ENCODE measurements at regions not wholly inside any gene's neighbourhood (a gene's known extent, or its start where the extent isn't known, plus 50 kb on each side); places are given as distances from the start of the nearest gene placed in this dataset.
"Not testable (repeated sequence)": the region's sequence is repeated elsewhere in the genome, so short reads cannot be mapped to it uniquely, and the experiment has no call there.

DNA sequence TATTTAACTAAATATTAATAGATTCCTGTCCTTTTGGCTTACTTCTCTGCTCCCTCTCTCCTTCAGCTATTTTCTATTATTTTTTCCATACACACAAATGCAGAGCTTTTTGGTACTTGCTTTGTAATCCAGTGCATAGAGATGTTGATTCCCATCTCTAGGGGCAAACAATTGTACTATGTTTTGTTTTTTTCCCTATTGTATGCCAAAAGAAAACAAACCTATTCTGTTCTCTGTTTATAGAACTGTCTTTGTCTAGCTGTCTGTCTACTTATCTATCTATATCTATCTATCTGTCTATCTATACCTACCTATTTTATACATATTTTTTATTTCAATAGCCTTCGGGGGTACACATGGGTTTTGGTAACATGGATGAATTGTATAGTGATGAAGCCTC lies 121.6 kb upstream of the LIFR start:
- Histone ChIP-seq H3K9me1 (replicated peaks; ENCODE audit: control insufficient read depth, extremely low read depth, insufficient read depth, low read length) (no peaks in the 10 kb centered on the region), H2AFZ (ENCODE audit: low read depth, low read length) (no peak overlapping the region), H3K4me2 (ENCODE audit: insufficient read depth, low read length) (no peak overlapping the region), H3K9ac (replicated peaks; ENCODE audit: extremely low read depth, insufficient read depth, low read length) (no peak overlapping the region), H3K36me3 (ENCODE audit: control insufficient read depth in 2 of 2, extremely low read depth in 1 of 2, insufficient read depth in 2 of 2, low read length in 2 of 2) (no peaks in the 10 kb centered on the region), H3K4me1 (ENCODE audit: control insufficient read depth, extremely low read depth, insufficient read depth, low read length) (no peaks in the 10 kb centered on the region), H3K27me3 (ENCODE audit: control insufficient read depth in 2 of 2, insufficient read depth in 2 of 2, low read length in 2 of 2) (peaks cover 0 to 3% of the 10 kb centered on the region in 2 experiments), H3K27ac (ENCODE audit: insufficient read depth, low read depth, low read length) (no peak overlapping the region), H3K4me3 (replicated peaks in 1 of 3; ENCODE audit: insufficient read depth in 1 of 3, low read depth in 1 of 3, low read length in 3 of 3) (no peak overlapping the region), H4K20me1 (replicated peaks; ENCODE audit: control insufficient read depth, extremely low read depth, insufficient read depth, low read length) (no peaks in the 10 kb centered on the region), H3K9me3 (replicated peaks; ENCODE audit: control insufficient read depth, insufficient read depth, low read length) (no peaks in the 10 kb centered on the region), H3K79me2 (ENCODE audit: control insufficient read depth, insufficient read depth, low read length) (no peaks in the 10 kb centered on the region)
- dilution Hi-C loops (cut with MboI; ENCODE audit: extremely low pct_ligation_motif_present, low sequenced_read_pairs) (no loop called here), intact Hi-C loops (cut with micrococcal nuclease) (no loop called here)
- ChIA-PET POLR2A (no interaction called here), CTCF (interaction anchor here (1.3 kb wide), 1 partner anchor 236 kb away, joined by 4 read pairs; no protein-coding TSS in a partner anchor)
- DNase-seq (ENCODE audit: low read depth, low spot score), result no peak
- no peak for FAIRE-seq
- BruUV-seq (replicated peaks), result no TSS peak
- no peak for TF ChIP-seq EZH2 (IDR thresholded peaks at IDR 0.05; ENCODE audit: borderline replicate concordance, low read depth, low read length, severe bottlenecking)
- TF ChIP-seq GATA2 (IDR thresholded peaks at IDR 0.05; ENCODE audit: insufficient read depth, insufficient read length, low read depth, low read length), result no peak
- TF ChIP-seq JUN (IDR thresholded peaks at IDR 0.05; ENCODE audit: borderline replicate concordance, insufficient read depth, insufficient read length, low read depth), result no peak
- no peak for TF ChIP-seq POLR2AphosphoS5 (IDR thresholded peaks at IDR 0.05; ENCODE audit: insufficient read depth, low read depth, low read length)
- no peak for TF ChIP-seq POLR2A (IDR thresholded peaks at IDR 0.05; ENCODE audit: low read depth, low read length)
- no peak for TF ChIP-seq FOS (IDR thresholded peaks at IDR 0.05; ENCODE audit: borderline replicate concordance, insufficient read depth, low read length)
- TF ChIP-seq, protein P1, sequence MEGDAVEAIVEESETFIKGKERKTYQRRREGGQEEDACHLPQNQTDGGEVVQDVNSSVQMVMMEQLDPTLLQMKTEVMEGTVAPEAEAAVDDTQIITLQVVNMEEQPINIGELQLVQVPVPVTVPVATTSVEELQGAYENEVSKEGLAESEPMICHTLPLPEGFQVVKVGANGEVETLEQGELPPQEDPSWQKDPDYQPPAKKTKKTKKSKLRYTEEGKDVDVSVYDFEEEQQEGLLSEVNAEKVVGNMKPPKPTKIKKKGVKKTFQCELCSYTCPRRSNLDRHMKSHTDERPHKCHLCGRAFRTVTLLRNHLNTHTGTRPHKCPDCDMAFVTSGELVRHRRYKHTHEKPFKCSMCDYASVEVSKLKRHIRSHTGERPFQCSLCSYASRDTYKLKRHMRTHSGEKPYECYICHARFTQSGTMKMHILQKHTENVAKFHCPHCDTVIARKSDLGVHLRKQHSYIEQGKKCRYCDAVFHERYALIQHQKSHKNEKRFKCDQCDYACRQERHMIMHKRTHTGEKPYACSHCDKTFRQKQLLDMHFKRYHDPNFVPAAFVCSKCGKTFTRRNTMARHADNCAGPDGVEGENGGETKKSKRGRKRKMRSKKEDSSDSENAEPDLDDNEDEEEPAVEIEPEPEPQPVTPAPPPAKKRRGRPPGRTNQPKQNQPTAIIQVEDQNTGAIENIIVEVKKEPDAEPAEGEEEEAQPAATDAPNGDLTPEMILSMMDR (IDR thresholded peaks at IDR 0.05; ENCODE audit: extremely low read depth in 1 of 2, insufficient read depth in 1 of 2, low read depth in 1 of 2, low read length in 2 of 2), result no peak
- TF ChIP-seq MYC (IDR thresholded peaks at IDR 0.05; ENCODE audit: low read depth, low read length), result no peak

DNA sequence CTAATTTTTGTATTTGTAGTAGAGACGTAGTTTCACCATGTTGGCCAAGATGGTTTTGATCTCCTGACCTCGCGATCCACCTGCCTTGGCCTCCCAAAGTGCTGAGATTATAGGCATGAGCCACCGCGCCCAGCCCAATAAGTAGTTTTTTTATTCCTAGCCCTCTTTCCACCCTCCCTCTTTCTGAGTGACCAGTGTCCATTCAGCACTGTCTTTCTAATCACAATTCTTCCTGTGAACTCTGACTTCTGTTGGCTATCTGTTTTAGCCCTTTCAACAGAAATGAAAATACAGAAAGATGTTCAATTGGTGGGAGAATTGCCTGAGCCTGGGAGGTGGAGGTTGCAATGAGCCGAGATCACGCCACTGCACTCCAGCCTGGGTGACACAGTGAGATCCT lies 122.3 kb upstream of the LIFR start:
- dilution Hi-C loops (cut with MboI; ENCODE audit: extremely low pct_ligation_motif_present, low sequenced_read_pairs); intact Hi-C loops (cut with micrococcal nuclease); H3K4me3 ChIP-seq (replicated peaks in 1 of 3; ENCODE audit: insufficient read depth in 1 of 3, low read depth in 1 of 3, low read length in 3 of 3): not testable (repeated sequence)

More for the DNA sequence above, 122.3 kb upstream of the LIFR start:
- H3K79me2 ChIP-seq (ENCODE audit: control insufficient read depth, insufficient read depth, low read length); H3K9ac ChIP-seq (replicated peaks; ENCODE audit: extremely low read depth, insufficient read depth, low read length); FAIRE-seq; BruUV-seq (replicated peaks); DNase-seq (ENCODE audit: low read depth, low spot score); H3K27me3 ChIP-seq (ENCODE audit: control insufficient read depth in 2 of 2, insufficient read depth in 2 of 2, low read length in 2 of 2); H3K9me1 ChIP-seq (replicated peaks; ENCODE audit: control insufficient read depth, extremely low read depth, insufficient read depth, low read length); H3K27ac ChIP-seq (ENCODE audit: insufficient read depth, low read depth, low read length); H3K36me3 ChIP-seq (ENCODE audit: control insufficient read depth in 2 of 2, extremely low read depth in 1 of 2, insufficient read depth in 2 of 2, low read length in 2 of 2); H4K20me1 ChIP-seq (replicated peaks; ENCODE audit: control insufficient read depth, extremely low read depth, insufficient read depth, low read length); H3K9me3 ChIP-seq (replicated peaks; ENCODE audit: control insufficient read depth, insufficient read depth, low read length); H3K4me2 ChIP-seq (ENCODE audit: insufficient read depth, low read length); H3K4me1 ChIP-seq (ENCODE audit: control insufficient read depth, extremely low read depth, insufficient read depth, low read length); CTCF ChIA-PET; H2AFZ ChIP-seq (ENCODE audit: low read depth, low read length); POLR2A ChIA-PET: not testable (repeated sequence)
